NCI-H128 (cell line): ENCODE measurements at regions not wholly inside any gene's neighbourhood (a gene's known extent, or its start where the extent isn't known, plus 50 kb on each side); places are given as distances from the start of the nearest gene placed in this dataset.

Experiments used
- DNase-seq: peaks from one replicate; lab custom pipeline; 2025; ENCODE audit not compliant: unreplicated experiment; lab: John Stamatoyannopoulos, UW

DNA sequence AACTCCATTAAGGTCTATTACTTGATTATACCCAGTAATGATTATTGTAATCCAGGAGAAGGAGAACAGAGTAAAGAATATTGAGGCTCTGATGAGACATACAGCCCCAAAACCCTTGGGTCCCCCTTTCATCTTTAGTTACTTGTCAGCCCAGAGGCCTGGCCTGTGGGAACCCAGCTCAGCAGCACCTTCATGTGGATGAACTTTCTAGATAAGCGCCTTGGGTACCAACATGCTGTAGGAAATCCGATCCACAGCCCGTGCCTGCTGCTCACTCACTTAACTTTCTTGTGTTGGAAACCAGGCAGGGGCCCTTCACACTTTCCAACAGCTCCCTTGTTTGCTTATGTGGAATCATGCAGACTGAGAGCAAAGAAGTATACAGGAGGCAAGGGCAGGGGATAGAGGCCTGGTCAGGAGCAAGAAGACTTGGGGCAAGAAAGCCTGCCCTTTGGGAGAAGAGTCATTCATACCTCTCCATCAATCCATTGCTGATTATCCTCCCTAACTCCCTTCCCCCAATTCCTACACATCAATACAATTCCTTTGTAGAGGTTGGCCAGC, 64.0 kb upstream of the SOX9 start:
- no peak for DNase-seq

DNA sequence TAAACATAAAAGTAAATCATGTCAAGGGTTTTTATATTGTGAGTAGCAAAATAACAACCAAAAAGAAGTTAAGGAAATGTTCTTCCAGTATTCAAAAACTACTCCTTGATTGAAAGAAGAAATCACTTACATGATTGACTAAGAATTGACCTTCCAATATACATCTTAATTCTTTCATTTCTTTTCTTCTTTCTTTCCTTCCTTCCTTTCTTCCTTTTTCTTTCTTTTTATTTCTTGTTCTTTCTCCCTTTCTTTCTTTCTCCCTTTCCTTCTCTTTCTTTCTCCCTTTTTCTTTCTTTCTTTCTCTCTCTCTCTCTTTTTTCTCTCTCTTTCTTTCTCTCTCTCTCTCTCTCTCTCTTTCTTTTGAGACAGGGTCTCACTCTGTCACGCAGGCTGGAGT, 60.7 kb upstream of the SOX9 start:
- DNase-seq, result no peak

DNA sequence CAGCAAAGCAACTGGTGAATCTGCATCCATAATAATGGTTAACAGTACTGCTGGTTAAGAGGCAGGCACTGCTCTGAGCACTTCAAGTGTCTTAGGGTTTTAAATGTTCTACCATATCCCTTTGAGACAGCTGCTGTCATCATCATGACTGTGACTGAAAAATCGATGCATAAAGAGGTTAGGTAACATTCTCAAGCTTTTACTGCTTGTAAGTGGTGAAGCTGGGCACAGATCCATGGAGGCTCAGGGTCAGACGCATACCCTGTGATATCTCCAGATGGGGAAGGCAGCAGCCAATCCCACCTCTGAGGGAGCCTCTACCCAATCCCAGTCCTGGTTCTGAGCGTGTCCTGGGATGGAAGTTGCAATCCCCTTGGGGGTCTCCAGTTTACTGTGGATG, 57.6 kb upstream of the SOX9 start:
- DNase-seq, result no peak

DNA sequence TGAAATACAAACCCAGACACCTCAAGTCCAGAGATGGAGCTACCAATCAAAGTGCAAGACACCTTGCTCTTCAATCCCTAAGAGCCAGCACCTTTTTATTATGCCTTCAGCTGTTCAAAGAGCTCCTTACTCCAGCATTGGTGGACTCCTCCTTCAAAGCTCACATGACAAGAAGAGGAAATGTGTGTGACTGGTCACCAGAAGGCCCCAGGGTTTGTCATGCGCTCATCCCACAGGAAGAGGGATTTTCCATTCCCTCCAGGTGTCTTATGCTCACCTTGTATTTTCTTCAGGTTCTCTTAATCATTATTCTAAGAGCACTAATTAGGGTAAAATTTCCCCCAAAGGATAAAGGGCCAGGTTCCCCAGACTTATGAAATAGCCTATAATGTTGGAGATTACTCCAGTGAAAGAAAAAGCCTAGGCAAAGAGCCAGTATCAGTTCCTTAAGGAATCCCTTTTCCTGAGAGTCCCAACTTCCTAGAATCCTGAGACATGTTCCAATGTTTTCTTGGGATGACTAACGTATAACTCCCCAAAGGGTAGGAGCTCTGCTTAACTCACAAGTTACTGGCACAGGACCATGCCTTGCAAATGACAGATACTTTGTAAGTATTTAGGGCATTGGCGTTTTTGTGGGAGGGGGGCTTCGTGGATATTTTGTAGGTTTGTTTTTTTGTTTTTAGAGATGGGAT, 56.9 kb upstream of the SOX9 start:
- DNase-seq, result no peak

DNA sequence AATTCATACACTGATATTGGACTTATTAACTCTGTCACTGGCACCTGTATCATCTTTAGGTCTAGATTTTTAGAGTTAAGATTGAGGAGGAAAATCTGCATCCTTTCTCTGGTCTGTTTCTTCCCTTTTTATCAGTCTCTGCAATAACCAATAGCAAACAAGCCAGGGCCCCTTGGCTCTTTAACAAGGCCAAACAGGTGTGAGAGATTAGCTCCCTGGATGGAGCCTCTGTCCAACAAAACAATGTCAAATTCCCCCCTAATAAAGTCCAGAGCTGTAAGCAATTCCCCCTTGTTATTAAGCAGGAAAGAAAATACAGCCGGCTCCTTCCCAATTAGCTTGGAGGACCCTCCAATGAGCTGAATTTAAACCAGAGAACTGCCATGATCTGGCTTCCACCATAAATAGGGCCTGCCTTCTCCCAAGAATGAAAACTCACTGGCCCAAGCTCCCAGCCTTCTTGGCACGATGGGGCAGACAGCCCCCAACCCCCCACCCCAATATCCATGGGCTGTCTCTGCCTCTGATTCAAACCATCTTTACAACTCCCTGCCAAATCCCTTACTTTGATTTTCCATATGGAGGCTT, 56.1 kb upstream of the SOX9 start:
- DNase-seq, result no peak

DNA sequence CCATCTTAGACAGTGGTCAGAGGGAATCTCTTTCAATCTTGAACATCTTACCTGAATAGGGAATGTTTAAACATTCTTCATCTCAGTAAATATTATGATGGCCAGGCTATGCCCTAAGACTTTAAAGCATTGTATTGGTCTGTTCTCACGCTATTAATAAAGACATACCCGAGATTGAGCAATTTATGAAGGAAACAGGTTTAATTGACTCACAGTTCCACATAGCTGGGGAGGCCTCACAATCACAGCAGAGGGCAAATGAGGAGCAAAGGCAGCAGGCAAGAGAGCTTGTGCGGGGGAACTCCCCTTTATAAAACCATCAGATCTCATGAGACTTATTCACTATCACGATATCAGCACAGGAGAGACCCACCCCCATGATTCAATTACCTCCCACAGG, 55.3 kb upstream of the SOX9 start:
- no peak for DNase-seq

DNA sequence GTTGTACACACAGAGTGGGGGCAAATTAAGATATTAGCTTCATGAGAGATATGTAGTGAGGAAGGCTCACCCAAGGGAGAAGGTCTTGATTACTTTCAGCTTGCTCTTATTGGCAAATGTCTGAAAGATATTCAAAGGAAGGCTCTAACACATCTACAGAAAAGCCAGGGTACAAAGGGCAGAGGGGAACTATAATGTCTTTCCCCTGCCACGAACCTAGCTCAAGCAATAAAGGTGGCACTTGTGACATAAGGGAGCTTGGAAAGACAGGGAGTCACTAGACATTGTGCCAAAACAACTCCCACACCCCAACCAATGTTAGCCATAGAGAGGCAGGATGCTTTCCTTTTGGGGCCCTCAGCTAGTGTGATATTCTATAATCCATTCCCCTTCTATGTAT, 52.2 kb upstream of the SOX9 start:
- DNase-seq, result no peak

DNA sequence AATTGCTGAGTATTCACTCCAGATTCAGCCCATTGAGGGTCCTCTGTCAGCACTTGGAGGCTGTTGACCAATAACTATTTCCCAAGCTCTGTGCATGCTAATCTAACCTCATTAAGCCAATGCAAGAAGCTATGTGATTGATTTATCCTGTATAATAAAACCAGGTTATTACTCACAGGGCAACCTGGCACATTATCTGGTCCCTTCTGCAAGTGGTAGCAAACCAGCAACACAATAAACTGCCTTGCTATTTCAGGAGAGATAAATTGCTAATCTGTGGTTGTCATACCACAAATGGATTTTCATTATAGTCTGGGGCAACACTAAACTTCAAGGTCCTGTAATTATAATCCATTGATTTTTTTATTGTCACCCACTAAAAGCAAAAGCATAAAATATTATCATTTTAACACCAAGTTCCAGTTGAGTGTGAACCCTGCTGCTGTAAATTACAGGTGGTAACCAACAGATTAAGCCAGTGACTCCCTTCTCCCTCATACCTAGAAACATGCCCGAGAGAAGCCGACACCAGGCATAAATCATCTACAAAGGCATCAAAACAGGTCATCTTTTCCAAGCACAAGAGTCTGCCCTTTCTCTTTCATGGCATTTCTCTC, 51.1 kb upstream of the SOX9 start:
- no peak for DNase-seq
